Kidney (tissue), 13 donors: ENCODE measurements at regions not wholly inside any gene's neighbourhood (a gene's known extent, or its start where the extent isn't known, plus 50 kb on each side); places are given as distances from the start of the nearest gene placed in this dataset.

Experiments
- DNase-seq, 5 donors: peaks; one replicate each; pipeline ENCODE4 v3.0.0-alpha.2; 2013 to 2020
- FAIRE-seq: peaks from 2 replicates; lab custom pipeline; 2012; peaks lifted over from hg19 to GRCh38; lab: Jason Lieb, UNC
- H3K27ac ChIP-seq, 2 donors: one replicate each; pipeline ENCODE4 v1.7.0; 2013; ENCODE audit warnings: low read depth in 2 of 2, low read length in 2 of 2, inconsistent platforms in 1 of 2
- H3K27me3 ChIP-seq: one replicate; pipeline ENCODE4 v1.7.1; 2013; ENCODE audit warnings: low read length, inconsistent platforms; ENCODE audit not compliant: control insufficient read depth, insufficient read depth
- H3K36me3 ChIP-seq, 3 donors: one replicate each; pipeline versions ENCODE4 v1.7.0 to v1.7.1; 2013; ENCODE audit warnings: low read length in 3 of 3, control low read depth in 1 of 3, inconsistent platforms in 1 of 3; ENCODE audit not compliant: insufficient read depth in 3 of 3, control insufficient read depth in 2 of 3
- H3K4me1 ChIP-seq, 3 donors: one replicate each; pipeline versions ENCODE4 v1.7.0 to v1.7.1; 2013; ENCODE audit warnings: low read length in 3 of 3, inconsistent platforms in 1 of 3, low read depth in 1 of 3; ENCODE audit not compliant: control insufficient read depth in 2 of 3, insufficient read depth in 2 of 3
- H3K4me3 ChIP-seq, 3 donors: one replicate each; pipeline versions ENCODE4 v1.7.0 to v1.8.1; 2013; ENCODE audit warnings: low read length in 3 of 3, control low read depth in 1 of 3, inconsistent platforms in 1 of 3
- H3K9ac ChIP-seq, 3 donors: one replicate each; pipeline versions ENCODE4 v1.7.0 to v1.7.1; 2013; ENCODE audit warnings: low read length in 3 of 3, control low read depth in 1 of 3, inconsistent platforms in 1 of 3
- H3K9me3 ChIP-seq, 3 donors: one replicate each; pipeline versions ENCODE4 v1.7.0 to v1.7.1; 2013; ENCODE audit warnings: low read length in 3 of 3, control low read depth in 1 of 3, inconsistent platforms in 1 of 3; ENCODE audit not compliant: control insufficient read depth in 2 of 3, insufficient read depth in 1 of 3
- intact Hi-C: fragments of 100-400 bp; cut with DNase I; formaldehyde crosslinking; loops from one replicate; pipeline ENCODE4 v1.11.1; 2022
- TF ChIP-seq, protein P1 (sequence below): IDR thresholded peaks from 3 replicates; pipeline ENCODE4 v1.5.1; 2012; ENCODE audit warnings: mild to moderate bottlenecking, moderate library complexity, borderline replicate concordance; ENCODE audit not compliant: insufficient read depth; ENCODE audit errors: extremely low read depth
- donor health status: control.
- donor health status: control.
- donor health status: control.
- donor health status: control.
- donor health status: control.
- donor health status: DM: yes; HTN: yes; CAD: no.
- donor health status: Normal renal cell carcinoma (clear cell type).

DNA sequence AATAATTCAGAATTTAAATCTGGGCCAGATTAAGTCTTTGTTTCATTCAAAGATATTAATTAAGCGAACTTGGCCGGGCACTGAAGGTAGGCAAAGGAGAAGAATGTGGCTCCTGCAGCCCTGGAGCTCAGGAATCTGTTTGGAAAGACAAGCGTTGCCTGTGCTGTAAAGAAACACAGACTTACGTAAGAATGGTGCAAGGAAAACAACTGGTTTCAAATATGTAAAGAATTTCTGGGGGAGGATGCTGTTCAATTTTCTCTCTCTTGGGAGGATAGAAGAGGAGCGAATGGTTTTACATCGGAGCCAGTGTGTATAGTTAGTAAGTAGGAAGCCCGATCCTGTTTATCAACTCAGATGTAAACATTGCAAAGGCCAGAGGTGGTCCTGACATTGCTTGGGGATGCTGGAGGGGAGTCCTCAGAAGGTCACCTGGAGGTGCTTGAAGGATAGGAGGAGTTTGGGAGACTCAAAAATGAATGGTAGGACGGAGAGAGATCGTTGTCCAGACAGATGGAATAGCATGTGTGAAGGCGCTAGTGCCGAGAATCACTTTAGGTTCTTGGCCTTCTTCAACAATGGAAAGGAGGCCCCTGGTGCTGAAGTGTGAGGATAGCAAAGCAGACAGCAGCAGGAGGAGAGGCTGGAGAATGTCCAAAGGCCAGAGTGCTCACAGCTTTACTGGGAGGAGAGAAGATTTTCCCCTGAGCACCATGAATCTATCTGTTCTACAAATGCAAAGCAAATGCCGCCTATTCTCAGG, 456.1 kb downstream of the LPIN1 start:
- FAIRE-seq = no peak
- TF ChIP-seq, protein P1, sequence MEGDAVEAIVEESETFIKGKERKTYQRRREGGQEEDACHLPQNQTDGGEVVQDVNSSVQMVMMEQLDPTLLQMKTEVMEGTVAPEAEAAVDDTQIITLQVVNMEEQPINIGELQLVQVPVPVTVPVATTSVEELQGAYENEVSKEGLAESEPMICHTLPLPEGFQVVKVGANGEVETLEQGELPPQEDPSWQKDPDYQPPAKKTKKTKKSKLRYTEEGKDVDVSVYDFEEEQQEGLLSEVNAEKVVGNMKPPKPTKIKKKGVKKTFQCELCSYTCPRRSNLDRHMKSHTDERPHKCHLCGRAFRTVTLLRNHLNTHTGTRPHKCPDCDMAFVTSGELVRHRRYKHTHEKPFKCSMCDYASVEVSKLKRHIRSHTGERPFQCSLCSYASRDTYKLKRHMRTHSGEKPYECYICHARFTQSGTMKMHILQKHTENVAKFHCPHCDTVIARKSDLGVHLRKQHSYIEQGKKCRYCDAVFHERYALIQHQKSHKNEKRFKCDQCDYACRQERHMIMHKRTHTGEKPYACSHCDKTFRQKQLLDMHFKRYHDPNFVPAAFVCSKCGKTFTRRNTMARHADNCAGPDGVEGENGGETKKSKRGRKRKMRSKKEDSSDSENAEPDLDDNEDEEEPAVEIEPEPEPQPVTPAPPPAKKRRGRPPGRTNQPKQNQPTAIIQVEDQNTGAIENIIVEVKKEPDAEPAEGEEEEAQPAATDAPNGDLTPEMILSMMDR = no peak

DNA sequence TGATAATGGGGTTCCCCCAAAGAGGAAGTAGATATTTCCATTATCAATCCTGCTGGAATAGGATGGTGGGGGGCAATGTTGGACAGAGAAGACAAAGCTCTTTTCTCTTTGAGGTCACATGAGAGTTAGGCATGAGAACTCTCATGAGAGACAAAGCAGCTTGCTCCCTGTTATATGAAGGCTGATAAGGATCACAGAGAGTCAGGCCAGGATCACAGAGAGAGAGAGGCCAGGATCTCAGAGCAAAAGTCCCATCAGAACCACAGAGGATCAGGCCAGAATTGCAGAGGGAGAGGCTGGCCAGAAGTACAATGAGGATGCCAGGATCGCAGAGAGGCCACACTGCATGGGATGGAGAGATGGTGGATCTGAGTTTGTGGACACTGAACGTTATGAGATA, 457.1 kb downstream of the LPIN1 start:
- no peak for DNase-seq
- no peak for FAIRE-seq
- Histone ChIP-seq H3K27me3 (no peaks in the 10 kb centered on the region), H3K27ac (no peak overlapping the region), H3K4me1 (peaks cover 0 to 7% (median 4%) of the 10 kb centered on the region in 3 donors), H3K9ac (no peak overlapping the region), H3K36me3 (no peaks in the 10 kb centered on the region), H3K4me3 (no peak overlapping the region), H3K9me3 (no peaks in the 10 kb centered on the region)
- intact Hi-C loops = no loop called here
- TF ChIP-seq, protein P1 = no peak

More for the DNA sequence above, 456.1 kb downstream of the LPIN1 start:
- Histone ChIP-seq H3K27me3 (no peaks in the 10 kb centered on the region), H3K4me3 (no peak overlapping the region), H3K9me3 (no peaks in the 10 kb centered on the region), H3K36me3 (no peaks in the 10 kb centered on the region), H3K9ac (no peak overlapping the region), H3K4me1 (peaks cover 0 to 7% (median 4%) of the 10 kb centered on the region in 3 donors), H3K27ac (peak overlapping the region in 1 of 2 donors; percentile 40)
- intact Hi-C loops = no loop called here
- DNase-seq = peak in 2 of 5 donors; percentile 47 to 77

DNA sequence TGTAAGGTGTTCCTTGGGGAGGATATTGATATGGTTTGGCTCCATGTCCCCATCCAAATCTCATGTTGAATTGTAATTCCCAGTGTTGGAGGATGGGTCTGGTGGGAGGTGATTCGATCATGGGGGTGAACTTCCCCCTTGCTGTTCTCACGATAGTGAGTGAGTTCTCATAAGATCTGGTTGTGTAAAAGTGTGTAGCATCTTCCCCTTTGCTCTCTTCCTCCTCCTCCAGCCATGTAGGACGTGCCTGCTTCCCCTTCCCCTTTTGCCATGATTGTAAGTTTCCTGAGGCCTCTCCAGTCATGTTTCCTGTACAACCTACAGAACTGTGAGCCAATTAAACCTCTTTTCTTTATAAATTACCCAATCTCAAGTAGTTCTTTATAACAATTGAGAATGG, 458.7 kb downstream of the LPIN1 start:
- Histone ChIP-seq H3K4me3 (no peak overlapping the region), H3K27me3 (no peaks in the 10 kb centered on the region), H3K4me1 (peaks cover 0 to 4% (median 2%) of the 10 kb centered on the region in 3 donors), H3K9me3 (no peaks in the 10 kb centered on the region), H3K27ac (no peak overlapping the region), H3K36me3 (no peaks in the 10 kb centered on the region), H3K9ac (no peak overlapping the region)
- TF ChIP-seq, protein P1 = no peak
- intact Hi-C loops = no loop called here
- DNase-seq = no peak
- FAIRE-seq = no peak
